HG02763 (cell line): ENCODE measurements at regions not wholly inside any gene's neighbourhood (a gene's known extent, or its start where the extent isn't known, plus 50 kb on each side); places are given as distances from the start of the nearest gene placed in this dataset.
"Not testable (repeated sequence)": the region's sequence is repeated elsewhere in the genome, so short reads cannot be mapped to it uniquely, and the experiment has no call there.

Experiments
- ATAC-seq: cut with Tn5 transposase; IDR thresholded peaks from one replicate; pipeline ENCODE4 v1.9.1; 2021; ENCODE audit warnings: mild to moderate bottlenecking, moderate library complexity; ENCODE audit not compliant: unreplicated experiment

DNA sequence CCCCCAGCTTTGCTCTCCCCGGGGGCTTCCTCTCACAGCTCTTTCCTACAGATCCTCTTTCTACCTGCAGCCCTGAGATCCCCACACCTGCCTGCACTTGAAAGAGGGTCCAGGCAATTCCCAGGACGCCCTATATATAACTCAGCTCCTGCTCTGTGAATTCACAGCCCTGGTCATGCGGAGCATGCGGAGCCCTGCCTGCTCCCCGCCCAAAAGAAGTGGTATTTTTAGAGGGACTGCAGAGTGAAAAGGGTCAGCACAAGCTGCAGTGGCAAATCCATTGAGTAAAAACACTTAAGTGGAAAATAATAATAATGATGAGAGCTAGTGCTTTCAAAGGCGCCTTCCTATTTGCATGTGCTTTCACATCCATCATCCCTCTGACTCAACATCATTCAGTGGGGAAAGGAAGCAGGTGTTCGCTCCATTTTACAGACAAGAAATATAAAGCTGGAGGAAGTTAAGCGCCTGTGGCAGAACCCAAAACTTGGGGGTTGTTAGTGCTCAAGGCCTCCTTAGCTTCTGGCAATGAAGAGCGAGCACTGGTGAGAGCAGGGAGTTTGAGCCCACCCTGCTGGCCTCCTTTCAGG lies 76.3 kb upstream of the LIPC start:
- ATAC-seq, result no peak

DNA sequence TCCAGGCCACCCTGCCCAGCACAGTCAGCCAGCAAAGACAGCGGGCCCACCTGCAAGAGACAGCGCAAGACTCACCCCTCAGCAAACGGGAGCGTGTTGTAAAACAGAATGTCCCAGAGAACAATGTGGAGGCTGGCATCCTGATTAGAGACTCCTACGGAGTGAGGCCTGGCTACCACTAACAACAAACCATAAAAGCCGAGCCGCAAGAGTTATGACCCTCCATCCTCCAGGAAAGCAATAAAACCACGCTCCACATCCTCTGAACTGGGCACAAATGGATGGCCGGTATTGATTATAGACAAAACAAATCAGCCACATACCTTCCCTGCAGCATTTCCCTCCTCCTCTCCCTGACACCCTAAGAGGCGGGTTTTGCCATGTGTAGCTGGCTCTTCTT lies 75.8 kb upstream of the LIPC start:
- ATAC-seq, result no peak

DNA sequence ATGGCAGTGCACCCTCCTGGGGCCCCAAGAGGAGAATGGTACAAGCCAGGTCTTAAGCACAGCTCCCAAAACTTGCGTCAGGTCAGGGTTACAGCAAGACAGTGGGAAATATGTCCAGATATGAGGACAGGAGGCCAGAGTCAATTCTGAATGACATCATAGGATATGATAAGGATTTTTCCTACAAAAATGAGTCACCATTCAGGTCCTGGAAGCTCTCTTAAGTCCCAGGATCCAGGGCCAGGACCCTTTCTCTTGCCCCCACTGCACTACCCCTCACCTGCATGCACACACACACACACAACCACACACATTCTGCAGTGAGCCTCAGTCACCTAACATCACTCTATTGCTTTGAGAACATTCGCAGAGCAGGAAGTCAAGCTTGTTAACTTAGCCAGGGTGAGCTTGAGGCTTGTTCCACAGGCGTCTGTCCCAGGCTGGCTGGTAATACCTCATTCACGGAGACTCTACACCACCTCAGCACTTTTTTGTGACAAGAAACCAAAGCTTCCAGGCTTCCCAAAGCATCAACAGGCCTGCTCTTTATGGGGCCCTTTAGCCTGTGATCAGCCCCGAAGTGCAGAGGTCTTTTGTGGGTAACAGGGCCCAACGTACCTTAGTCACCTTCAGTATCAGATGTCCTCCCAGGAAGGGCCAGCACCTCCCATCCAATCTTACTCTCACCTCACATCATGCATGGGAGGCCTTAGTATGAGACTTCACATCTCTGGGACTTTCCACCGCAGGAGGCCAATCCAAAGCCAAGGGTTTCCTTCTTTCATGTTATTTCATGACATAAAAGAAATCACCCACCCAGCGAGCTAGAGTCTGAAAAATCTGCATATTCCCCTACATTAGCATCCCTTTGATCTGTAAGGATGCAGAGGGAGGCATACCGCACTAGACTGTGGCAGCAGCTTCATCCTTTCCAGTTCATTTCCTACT lies 74.0 kb upstream of the LIPC start:
- ATAC-seq, result no peak

DNA sequence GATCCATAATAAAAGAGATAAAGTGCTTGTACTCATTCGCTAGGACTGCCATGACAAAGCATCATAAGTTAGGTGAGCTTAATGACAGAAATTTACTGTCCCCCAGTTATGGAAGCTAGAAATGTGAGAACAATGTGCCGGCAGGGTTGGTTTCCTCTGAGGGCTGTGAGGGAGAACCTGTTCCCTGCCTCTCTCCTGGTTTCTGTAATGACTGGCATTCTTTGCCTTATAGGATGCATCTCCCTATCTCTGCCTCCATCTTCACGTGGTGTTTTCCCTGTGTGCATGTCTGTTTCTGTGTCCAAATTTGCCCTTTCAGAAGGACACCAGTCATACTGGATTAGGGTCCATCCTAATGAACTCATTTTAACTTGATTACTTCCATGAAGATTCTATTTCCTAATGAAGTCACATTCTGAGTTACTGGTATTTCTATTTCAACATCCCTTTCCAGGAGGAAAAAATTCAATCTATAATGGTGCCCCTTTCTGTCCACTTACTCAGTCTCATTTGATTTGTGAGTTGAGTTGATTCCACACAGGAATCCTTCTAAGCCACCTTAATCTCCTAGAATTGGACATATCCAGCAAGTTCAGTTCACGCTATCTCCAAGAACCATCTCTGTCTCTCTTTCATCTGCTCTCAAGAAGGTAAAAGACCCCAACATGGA lies 71.2 kb upstream of the LIPC start:
- no peak for ATAC-seq

DNA sequence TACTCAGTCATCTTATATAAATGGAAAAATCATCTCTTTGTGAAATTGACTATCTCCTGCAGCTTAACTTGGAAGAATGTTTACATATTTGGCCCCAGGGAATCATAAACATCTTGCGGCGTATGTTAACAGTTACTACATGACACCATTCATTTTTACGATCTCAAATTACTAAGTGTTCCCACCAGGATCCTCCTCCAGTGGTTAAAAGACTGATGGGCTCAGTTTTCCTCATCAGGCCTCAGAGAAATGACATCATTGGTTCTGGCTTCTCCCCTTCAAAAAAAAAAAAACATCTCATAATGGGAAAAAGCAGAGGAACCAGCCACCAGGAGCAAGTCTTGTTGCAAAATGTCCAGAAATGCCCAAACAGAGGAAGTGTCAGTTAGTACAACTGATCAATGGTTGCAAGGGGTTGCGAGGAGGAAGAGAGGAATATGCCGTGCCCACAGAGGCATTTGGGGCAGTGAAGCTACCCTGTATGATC lies 70.5 kb upstream of the LIPC start:
- ATAC-seq, result no peak

DNA sequence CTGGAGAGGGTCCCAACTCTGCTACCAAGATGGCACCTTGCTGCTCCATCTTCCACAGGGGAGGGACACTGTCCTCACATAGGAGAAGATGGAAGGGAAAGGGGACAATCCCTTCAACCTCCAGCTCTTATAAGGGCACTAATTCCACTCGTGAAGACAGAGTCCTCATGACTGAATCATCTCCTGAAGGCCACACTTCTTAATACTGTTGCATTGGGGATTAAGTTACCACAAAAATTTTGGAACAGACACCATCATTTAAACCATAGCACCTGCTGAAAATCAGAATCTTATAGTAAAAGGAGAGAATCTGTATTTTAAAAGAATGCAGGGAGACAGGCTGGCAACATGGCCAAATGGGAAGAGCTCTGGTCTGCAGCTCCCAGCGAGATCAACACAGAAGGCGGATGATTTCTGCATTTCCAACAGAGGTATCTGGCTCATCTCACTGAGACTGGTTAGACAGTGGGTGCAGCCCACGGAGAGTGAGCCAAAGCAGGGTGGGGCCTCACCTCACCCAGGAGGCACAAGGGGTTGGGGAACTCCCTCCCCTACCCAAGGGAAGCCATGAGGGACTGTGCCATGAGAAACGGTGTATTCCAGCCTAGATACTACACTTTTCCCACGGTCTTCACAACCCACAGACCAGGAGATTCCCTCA lies 69.4 kb upstream of the LIPC start:
- no peak for ATAC-seq

DNA sequence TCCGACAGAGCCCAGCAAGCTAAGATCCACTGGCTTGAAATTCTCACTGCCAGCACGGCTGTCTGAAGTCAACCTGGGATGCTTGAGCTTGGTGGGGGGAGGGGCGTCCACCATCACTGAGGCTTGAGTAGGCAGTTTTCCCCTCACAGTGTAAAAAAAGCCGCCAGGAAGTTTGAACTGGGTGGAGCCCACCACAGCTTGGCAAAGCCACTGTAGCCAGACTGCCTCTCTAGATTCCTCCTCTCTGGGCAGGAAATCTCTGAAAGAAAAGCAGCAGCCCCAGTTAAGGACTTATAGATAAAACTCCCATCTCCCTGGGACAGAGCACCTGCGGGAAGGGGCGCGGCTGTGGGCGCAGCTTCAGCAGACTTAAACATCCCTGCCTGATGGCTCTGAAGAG lies 68.7 kb upstream of the LIPC start:
- ATAC-seq, result not testable (repeated sequence)

DNA sequence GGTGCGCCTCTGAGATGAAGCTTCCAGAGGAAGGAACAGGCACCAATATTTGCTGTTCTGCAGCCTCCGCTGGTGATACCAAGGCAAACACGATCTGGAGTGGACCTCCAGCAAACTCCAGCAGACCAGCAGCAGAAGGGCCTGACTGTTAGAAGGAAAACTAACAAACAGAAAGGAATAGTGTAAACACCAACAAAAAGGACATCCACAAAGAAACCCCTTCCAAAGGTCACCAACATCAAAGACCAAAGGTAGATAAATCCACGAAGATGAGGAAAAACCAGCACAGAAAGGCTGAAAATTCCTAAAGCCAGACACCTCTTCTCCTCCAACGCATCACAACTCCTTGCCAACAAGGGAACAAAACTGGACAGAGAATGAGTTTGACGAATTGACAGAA lies 68.1 kb upstream of the LIPC start:
- ATAC-seq, result not testable (repeated sequence)

DNA sequence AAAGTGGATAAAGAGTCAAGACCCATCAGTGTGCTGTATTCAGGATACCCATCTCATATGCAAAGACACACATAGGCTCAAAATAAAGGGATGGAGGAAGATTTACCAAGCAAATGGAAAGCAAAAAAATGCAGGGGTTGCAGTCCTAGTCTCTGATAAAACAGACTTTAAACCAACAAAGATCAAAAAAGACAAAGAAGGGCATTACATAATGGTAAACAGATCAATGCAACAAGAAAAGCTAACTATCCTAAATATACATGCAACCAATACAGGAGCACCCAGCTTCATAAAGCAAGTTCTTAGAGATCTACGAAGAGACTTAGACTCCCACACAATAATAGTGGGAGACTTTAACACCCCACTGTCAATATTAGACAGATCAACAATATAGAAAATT lies 66.7 kb upstream of the LIPC start:
- not testable (repeated sequence) for ATAC-seq

DNA sequence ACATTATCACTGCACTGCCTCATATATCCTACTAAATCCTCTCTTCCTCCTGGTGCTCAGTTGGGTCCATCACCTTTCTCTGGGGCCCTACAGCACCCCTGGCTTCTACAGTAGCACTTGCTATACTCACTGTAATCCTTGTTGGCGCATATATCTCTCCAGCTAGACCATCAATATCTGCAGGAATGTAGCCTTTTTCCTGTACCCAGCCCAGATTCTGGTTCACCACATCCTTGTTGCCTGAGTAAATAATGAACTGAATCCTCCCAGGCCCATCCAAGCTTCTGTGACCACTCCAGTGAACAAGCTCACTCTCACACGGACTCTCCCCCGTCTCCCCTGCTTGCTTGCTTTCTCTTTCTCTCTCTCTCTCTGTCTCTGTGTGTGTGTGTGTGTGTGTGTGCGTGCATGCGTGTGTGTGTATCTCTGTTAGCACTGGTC lies 62.5 kb upstream of the LIPC start:
- no peak for ATAC-seq

DNA sequence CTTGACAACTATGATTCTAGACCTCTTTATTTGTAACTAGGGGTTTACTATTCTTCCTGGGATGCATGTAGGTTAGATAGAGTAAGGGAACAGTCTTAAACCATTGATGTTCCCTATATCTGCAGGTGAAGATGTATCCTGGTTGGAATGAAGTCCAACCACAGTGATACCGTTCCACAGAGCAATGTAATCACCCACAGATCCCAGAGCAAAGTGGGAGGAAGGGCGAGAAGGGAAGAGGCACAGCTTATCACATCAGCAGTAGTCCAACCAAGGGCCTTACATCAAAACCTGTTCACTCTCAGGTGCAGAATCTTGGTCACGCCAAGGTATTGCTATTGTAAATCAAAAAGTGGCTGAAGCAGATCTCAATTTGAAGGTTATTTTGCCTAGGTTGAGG lies 61.8 kb upstream of the LIPC start:
- no peak for ATAC-seq

DNA sequence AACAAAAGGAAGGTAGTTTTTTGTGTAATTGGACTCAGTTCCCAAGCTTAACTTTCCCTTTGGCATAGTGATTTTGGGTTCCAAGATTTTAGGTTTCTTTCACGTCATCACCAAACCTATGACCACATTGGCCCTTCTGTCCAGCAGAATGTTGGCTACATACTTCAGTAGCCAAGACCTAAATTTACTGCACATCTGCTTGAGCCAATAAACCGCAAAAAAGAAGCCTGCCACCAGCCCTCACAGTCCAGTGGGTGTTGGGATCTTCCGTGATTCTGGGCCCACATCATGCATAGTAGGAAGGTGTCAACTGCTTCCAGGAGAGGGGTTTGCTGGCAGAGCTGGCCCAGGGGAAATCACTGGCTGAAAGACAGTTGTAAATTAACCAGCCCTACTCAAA lies 57.6 kb upstream of the LIPC start:
- ATAC-seq, result no peak

DNA sequence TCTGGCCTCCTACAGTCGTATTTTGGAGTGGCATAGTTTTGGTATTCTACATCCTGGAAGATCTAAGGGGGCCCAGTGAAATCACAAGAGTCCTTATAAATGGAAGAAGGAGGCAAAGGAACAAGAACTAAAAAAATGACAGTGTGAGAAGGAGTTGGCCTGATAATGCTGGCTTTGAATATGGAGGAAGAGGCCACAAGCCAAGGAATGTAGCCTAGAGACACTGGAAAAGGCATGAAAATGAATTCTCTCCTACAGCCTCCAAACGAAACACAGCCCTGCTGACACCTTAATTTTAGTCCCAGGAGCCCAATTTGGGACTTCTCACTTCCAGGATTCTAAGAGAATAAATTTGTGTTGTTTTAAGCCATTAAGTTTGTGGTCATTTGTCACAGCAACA lies 54.6 kb upstream of the LIPC start:
- ATAC-seq, result no peak

DNA sequence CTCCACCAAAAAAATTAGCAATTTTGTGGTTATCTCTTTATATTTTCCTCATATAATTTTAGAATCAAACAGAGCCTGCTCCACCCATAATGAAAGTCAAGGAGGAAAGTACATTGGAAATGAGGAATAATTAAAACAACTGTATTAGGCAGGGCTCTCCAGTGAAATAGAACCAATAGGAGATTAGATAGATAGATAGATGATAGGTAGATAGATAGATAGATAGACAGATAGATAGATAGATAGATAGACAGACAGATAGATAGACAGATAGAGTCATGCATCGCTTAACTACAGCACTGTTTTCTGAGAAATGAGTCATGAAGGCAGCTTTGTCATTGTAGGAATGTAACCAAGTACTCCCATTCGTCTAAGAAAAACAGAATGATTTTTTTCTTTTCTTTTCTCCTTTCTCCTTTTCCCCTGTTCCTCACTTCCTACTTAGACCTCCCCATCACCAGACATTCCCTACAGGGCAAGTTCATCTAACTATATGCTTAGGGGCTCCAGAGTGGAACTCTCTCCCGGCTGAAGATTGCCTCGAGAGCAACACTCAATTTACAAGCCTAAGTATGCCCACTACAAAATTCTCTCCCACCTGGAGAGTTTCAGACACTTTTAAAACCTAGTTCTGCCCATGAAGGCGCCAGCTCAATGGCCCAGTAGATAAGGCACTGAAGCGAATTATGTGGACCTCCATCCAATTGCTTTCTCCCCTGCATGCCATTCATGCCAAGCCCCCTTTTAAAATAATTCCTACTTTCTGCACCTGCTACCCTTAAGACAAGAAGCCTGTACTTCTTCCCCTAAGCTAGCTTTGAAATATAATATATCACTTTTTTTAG lies 53.3 kb upstream of the LIPC start:
- ATAC-seq, result no peak

DNA sequence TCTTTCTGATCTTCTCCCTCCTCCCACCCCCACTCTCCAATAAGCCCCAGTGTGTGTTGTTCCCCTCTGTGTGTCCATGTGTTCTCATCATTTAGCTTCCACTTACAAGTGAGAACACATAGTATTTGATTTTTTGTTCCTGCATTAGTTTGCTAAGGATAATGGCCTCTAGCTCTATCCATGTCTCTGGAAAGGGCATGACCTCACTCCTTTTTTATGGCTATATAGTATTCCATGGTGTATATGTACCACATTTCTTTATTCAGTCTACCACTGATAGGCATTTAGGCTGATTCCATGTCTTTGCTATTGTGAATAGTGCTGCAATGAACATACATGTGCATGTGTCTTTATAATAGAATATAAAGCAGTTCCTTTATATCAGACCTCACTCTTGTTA lies 52.3 kb upstream of the LIPC start:
- not testable (repeated sequence) for ATAC-seq

DNA sequence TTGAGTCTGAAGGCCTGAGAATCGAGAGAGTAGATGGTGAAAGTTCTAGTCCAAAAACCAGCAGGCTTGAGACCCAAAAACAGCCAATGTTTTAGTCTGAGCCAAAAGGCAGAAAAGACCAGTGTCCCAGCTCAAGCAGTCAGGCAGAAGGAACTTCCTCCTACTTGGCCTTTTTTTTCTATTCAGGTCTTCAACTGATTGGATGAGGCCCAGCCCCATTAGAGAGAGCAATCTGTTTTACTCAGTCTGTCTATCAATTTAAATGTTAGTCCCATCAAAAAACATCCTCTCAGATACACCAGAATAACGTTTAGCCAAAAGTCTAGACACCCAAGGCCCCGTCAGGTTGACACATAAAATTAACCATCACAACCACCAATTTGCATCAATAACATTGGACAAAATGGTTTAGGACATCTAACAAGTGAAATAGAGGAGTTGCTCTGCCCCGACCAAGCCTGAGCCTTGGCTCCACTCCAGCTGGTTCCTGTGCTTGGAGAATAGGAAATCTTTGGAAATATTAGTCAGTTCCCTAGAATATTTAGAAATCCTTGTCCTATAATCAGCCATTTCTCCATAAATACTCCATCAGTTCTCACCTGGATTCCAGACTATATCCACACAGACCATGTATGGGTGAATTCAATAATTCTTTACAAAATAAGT lies 51.4 kb upstream of the LIPC start:
- no peak for ATAC-seq

DNA sequence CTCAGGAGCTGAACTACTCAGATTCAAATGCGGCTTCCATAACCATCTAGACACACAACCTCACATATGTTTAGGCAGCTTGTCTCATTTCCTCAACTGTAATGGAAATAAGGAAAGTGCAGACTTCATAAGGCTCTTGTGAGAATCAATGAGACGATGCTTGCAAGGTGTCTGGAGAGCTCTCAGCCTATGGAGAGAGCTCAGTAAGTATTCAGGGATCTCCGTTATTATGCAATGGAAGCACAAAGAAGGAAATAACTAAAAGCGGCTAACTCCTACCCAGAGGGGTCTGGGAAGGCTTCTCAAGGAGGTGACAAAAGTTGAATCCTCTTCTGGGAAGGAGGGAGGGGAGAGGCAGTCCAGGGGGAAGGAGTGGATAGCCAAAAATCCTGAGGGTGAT lies 50.1 kb upstream of the LIPC start:
- no peak for ATAC-seq
